ENCODE measurements at regions not wholly inside any gene's neighbourhood (a gene's known extent, or its start where the extent isn't known, plus 50 kb on each side); places are given as distances from the start of the nearest gene placed in this dataset.

GRCh38 chr2:146837857-146838256 is 1007.0 kb upstream of the ACVR2A start:
- DNase-seq, result no peak

- DNase-seq, result no peak
These were observed 1018.4 kb upstream of the ACVR2A start for GRCh38 chr2:146826388-146826787.

- no peak for DNase-seq
These were observed 1023.0 kb upstream of the ACVR2A start for GRCh38 chr2:146821836-146822316.

- DNase-seq, result no peak
These were observed 1024.2 kb upstream of the ACVR2A start for GRCh38 chr2:146820672-146821071.

- DNase-seq, result no peak
These were observed 1026.7 kb upstream of the ACVR2A start for GRCh38 chr2:146818122-146818521.

- DNase-seq, result no peak
These were observed 1027.2 kb upstream of the ACVR2A start for GRCh38 chr2:146817613-146818012.

GRCh38 chr2:146814971-146815370 is 1029.9 kb upstream of the ACVR2A start:
- no peak for DNase-seq

- DNase-seq, result no peak
These were observed 1037.2 kb upstream of the ACVR2A start for GRCh38 chr2:146807568-146808168.

- no peak for DNase-seq
These were observed 1038.3 kb upstream of the ACVR2A start for GRCh38 chr2:146806364-146807005.

GRCh38 chr2:146804288-146804687 is 1040.5 kb upstream of the ACVR2A start:
- DNase-seq, result no peak

- DNase-seq, result no peak
These were observed 1042.9 kb upstream of the ACVR2A start for GRCh38 chr2:146801886-146802285.

GRCh38 chr2:146786396-146786795 is 1058.4 kb upstream of the ACVR2A start:
- no peak for DNase-seq

GRCh38 chr2:146785101-146785500 is 1059.7 kb upstream of the ACVR2A start:
- no peak for DNase-seq

- no peak for DNase-seq
These were observed 1060.2 kb upstream of the ACVR2A start for GRCh38 chr2:146784602-146785001.

- no peak for DNase-seq
These were observed 1067.6 kb upstream of the ACVR2A start for GRCh38 chr2:146777181-146777580.

GRCh38 chr2:146776596-146776995 is 1068.2 kb upstream of the ACVR2A start:
- no peak for DNase-seq

GRCh38 chr2:146771531-146771930 is 1073.3 kb upstream of the ACVR2A start:
- no peak for DNase-seq

- no peak for DNase-seq
These were observed 1080.5 kb upstream of the ACVR2A start for GRCh38 chr2:146764301-146764700.

GRCh38 chr2:146762786-146763185 is 1082.0 kb upstream of the ACVR2A start:
- DNase-seq, result no peak

- DNase-seq, result no peak
These were observed 1090.2 kb upstream of the ACVR2A start for GRCh38 chr2:146754606-146755005.

GRCh38 chr2:146748046-146748445 is 1096.8 kb upstream of the ACVR2A start:
- no peak for DNase-seq

GRCh38 chr2:146741260-146741659 is 1103.6 kb upstream of the ACVR2A start:
- no peak for DNase-seq

GRCh38 chr2:146734821-146735190 is 1110.0 kb upstream of the ACVR2A start:
- DNase-seq, result no peak

GRCh38 chr2:146734042-146734820 is 1110.6 kb upstream of the ACVR2A start:
- DNase-seq, result no peak
